GM18505 (cell line): ENCODE measurements at regions not wholly inside any gene's neighbourhood (a gene's known extent, or its start where the extent isn't known, plus 50 kb on each side); places are given as distances from the start of the nearest gene placed in this dataset.
"Not testable (repeated sequence)": the region's sequence is repeated elsewhere in the genome, so short reads cannot be mapped to it uniquely, and the experiment has no call there.

Source experiments
- ATAC-seq: cut with Tn5 transposase; IDR thresholded peaks from one replicate; pipeline ENCODE4 v1.9.1; 2021; ENCODE audit not compliant: unreplicated experiment
- POLR2A ChIP-seq: IDR thresholded peaks from 4 replicates; pipeline ENCODE4 v1.6.1; 2011; ENCODE audit warnings: borderline replicate concordance; ENCODE audit not compliant: insufficient read depth, insufficient read length; ENCODE audit errors: extremely low read depth

DNA sequence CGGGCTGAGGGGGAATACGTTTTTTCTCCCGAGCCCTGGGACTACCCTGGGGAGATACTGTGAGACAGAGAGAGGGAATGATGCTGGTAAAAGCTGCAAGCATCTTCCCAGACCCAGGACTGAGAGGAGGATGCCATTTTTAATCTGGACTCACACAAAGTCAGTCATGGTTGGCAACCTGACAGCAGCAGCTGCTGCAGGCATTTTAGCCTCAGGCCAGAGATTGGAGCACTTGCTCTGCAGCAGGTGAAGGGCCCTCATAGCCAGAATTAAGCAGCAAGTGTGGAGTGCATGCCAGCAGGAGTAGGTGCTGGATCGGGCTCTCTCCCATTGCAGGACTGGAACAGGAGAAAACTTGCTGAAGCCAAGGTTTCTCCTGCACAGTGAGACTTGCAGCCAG, 361.1 kb upstream of the CLEC14A start:
- no peak for ATAC-seq
- TF ChIP-seq POLR2A = no peak

- ATAC-seq = no peak
- no peak for TF ChIP-seq POLR2A
Measured at GRCh38 chr14:38611928-38612327, 356.0 kb upstream of the CLEC14A start.

DNA sequence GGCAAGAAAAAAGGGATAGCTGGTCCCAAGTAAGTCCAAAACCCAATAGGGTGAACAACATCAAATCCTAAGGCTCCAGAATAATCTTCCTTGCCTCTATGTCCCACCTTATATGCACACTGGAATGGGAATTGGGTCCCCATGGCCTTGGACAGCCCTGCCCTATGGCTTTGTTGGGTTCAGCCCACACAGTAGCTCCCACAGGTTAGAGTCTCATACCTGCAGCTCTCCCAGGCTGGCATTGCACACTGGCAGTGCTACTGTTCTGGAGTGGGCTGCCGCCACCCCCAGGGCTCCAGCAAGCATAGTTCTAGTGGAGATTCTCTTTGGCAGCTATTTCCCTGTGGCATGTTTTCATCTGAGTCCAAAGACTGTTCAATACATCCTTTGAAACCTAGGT, 352.4 kb upstream of the CLEC14A start:
- no peak for ATAC-seq
- TF ChIP-seq POLR2A = no peak

DNA sequence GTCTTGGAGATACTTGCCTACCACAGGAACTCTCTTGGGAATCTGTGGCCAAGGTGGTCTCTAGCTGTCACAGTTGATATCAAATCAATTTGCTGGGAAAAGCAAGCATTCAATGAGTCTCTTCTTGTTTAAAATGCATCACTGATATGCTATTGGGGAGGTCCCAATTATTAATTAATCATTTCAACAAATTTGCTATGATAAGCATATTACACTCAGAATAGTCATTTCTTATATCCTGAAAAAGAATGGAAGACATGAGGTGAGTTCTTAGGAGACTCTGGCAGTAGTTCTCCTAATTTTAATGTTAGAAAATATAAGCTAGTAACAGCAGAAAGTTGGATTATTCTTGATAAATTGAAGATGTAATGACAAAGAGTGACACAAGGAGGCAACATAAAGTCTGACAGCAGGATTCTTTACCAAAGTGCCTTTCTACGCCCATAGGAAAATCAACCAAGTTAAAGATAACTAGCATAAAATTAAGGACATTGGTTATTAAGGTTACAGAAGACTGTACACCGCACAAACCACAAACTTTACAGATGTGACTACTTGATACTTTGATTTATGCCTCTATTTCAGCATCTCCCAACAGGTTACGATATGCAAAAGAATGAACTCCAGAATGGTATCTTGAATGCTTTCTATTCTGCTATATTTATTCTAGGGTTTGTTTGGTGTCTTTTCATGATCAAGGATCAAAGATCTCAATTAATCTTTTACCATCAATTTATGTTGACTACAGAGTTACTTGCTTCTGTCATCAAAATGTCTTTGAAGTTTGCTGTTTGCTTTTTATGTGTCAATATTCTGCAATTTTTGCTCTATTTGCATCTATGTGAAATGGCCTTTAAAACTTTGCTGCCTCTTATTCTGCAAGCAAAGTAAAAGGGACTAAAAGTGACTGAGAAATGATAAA, 349.6 kb upstream of the CLEC14A start:
- no peak for ATAC-seq
- TF ChIP-seq POLR2A = no peak

DNA sequence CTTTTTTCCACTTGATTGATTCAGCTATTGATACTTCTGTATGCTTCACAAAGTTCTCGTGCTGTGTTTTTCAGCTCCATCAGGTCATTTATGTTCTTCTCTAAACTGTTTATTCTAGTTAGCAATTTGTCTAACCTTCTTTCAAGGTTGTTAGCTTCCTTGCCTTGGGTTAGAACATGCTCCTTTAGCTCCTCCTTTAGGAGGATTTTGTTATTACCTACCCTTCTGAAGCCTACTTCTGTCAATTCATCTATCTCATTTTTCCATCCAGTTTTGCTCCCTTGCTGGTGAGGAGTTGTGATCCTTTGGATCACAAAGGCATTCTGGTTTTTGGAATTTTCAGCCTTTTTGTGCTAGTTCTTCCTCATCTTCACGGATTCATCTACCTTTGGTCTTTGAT, 344.7 kb upstream of the CLEC14A start:
- ATAC-seq = not testable (repeated sequence)

- ATAC-seq = no peak
- TF ChIP-seq POLR2A = no peak
Measured at GRCh38 chr14:38593476-38593875, 337.6 kb upstream of the CLEC14A start.

DNA sequence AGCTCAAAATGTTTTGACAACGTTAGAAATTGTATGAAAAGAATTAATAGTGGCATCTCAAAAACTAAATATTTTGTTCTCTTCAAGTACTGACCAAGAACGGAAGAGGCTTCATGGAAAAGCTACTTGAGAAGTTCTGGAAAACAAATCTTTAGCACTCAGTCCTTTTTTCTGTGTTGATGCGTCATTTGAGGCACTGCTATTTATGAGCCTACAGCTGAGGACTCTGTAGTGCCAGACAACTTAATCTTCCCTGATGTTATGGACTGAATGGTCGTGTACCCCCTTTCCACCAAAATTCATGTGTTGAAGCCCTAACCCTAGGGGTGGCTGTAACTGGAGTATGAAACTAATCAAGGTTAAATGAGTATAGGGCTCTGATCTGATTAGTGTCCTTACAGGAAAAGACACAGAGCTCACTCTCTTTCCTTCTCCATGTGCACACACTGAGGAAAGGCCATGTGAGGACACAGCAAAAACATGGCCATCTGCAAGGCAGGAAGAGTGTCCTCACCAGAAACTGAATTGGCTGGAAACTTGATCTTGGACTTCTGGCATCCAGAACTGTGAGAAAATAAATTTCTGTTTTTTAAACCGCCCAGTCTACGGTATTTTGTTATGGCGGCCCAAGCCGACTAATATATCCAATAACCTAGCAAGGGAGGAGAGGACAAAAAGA, 337.0 kb upstream of the CLEC14A start:
- no peak for TF ChIP-seq POLR2A
- ATAC-seq = no peak

- no peak for ATAC-seq
- TF ChIP-seq POLR2A = no peak
Measured at GRCh38 chr14:38589747-38590350, 334.0 kb upstream of the CLEC14A start.

- TF ChIP-seq POLR2A = no peak
- no peak for ATAC-seq
Measured at GRCh38 chr14:38583471-38583870, 327.6 kb upstream of the CLEC14A start.

DNA sequence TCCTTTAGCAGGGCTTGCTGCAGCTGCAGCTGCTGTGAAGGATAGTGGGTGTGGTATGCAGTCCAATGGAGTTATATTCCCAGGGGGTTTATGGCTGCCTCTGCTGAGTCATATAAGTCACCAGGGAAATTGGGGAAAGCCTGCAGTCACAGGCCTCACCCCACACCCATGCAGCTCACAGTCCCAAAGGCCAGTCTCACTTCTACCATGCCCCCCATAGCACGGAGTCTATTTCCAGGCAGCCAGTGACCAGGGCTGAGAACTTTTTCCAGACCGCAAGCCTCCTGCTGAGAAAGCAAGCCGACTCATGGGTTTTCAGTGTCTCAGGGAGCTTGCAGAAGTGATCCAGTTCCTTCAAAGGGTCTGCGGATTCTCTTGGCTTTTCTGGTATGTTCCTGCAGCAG, 322.4 kb upstream of the CLEC14A start:
- ATAC-seq = no peak
- no peak for TF ChIP-seq POLR2A

DNA sequence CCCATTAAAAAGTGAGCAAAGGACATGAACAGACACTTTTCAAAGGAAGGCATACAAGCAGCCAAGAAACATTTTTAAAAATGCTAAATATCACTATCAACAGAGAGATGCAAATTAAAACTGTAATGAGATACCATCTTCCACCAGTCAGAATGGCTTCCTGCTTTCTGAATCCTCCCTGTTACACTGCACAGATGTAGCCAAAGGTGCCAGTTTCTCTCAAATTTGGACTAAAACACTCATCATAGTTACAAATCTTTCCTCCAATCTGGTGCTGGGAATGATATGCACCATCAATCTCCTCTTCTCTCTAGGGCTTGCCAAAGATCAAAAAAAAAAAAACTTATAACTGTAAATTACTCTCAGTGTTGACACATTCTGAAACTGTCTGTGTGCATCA, 311.8 kb upstream of the CLEC14A start:
- no peak for TF ChIP-seq POLR2A
- no peak for ATAC-seq

DNA sequence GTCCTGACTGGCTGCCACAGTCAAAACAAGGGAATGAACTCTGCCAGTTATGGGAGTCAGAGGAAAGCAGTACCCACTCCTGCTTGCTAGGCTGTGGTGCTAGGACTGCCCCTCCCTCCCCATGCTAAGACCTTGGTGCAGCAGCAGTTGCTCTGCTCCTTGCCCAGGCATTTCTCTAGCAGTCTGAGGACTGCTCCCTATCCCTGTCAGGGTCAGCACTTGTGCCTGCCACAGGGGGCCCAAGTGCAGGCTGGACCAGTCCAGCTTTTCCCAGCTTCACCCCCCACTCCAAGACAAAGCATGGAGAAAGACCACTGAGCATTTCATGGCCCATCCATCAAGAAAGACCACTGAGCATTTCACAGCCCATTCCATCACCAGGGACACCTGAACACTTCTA, 305.8 kb upstream of the CLEC14A start:
- ATAC-seq = no peak

DNA sequence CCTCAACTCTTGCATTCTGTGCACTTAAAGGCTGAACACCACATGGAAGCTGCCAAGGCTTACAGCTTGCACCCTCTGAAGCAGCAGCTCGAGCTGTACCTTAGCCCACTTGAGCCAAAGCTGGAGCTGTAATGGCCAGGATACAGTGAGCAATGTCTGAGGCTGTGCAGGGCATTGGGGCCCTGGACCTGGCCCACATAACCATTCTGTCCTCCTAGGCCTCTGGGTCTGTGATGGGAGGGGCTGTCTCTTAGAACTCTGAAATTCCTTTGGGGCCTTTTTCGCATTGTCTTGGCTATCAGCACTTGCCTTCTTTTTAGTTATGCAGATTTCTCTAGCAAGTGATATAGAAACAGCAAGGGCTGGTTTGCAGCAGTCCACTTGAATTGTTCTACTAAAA, 303.8 kb upstream of the CLEC14A start:
- ATAC-seq = no peak
- no peak for TF ChIP-seq POLR2A

More for the DNA sequence above, 305.8 kb upstream of the CLEC14A start:
- TF ChIP-seq POLR2A = no peak

DNA sequence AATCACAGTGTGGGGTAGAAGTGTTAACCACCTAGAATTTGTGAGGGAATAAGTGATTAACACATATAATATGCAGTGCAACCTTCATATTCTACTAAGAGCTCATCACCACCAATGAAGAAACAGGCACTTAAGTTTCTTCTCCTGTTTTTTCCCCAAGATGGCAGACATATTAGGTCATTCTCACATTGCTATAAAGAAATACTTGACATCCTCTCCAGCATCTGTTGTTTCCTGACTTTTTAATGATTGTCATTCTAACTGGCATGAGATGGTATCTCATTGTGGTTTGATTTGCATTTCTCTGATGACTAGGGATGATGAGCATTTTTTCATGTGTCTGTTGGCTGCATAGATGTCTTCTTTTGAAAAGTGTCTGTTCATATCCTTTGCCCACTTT, 301.5 kb upstream of the CLEC14A start:
- ATAC-seq = not testable (repeated sequence)
